Fibroblast of skin of back (primary cell): ENCODE measurements at regions not wholly inside any gene's neighbourhood (a gene's known extent, or its start where the extent isn't known, plus 50 kb on each side); places are given as distances from the start of the nearest gene placed in this dataset.
"Not testable (repeated sequence)": the region's sequence is repeated elsewhere in the genome, so short reads cannot be mapped to it uniquely, and the experiment has no call there.

Experiments used
- DNase-seq: peaks from one replicate; pipeline ENCODE4 v3.0.0-alpha.2; 2013

DNA sequence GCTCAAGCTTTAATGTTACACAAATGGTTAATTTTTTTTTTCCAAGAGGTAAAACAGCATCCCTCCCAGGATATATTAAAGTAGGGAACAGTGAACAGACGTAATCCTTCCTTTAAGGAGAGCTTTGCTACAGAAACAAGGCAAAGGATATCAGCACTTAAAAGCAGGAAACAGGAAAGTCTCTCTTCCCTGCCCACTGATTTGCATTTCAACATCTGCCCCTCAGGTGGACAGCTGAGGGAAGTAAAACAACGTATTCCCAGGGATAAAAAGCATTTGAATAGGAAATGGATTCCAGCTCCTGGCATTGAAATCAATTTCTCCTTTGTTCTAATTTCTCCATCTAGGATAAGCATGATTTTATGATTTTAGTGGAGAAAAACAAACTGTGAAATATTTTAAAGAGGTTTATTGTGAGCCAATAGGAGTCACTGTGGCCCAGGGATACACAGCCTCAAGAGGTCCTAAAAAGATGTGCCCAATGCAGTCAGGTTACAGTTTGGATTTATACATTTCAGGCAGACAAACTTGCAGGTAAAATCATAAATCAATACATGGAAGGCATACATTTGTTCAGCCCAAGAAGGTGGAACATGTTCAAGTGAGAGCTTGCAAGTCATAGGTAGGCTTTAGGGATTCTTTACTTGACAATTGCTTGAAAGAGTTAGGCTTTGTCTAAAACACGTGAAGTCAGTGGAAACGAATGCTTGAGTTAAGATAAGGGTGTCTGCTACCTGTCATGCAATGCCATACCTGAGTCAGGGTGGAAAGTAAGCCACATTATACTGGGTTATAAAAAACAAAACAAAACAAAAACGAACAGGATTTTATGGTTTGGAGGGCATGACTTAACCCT is 286.2 kb upstream of the VWC2 start:
- no peak for DNase-seq

DNA sequence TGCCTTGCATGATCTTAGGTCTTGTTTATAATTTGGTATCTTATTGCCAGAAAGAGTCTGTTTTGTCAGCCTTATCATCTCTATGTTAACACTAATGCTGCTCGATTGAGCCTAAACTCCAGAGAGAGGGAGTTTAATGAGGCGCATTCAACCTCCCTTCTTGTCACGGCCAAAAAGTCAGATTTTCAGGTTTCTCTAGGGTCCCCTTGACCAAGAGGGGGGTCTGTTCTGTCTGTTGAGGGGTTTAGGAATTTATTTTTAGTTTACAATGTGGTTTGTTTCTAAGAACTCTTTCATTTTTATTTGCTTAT is 285.7 kb upstream of the VWC2 start:
- no peak for DNase-seq

DNA sequence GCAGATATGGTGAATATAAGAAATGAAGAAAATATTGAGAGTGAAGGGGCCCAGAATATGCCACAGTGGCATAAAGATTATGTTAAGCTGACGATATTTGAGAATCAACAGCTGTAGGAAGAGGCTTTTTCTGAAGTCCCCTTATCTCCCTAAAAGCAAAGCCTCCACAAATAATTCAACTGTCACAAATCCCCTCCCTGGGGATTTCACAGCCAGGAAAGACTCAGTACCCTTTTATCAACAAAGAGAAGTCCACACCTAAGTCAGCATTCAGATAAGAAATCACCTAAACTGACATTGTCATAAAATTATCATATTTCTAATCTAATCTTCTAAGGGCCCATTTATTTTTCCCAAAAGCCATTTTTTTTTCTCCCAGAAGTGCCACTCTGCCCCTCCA is 284.9 kb upstream of the VWC2 start:
- DNase-seq = no peak

- no peak for DNase-seq
Measured at GRCh38 chr7:49497471-49497870, 276.0 kb upstream of the VWC2 start.

GRCh38 chr7:49500741-49501140 is 272.7 kb upstream of the VWC2 start:
- no peak for DNase-seq

- not testable (repeated sequence) for DNase-seq
Measured at GRCh38 chr7:49507206-49507605, 266.2 kb upstream of the VWC2 start.

DNA sequence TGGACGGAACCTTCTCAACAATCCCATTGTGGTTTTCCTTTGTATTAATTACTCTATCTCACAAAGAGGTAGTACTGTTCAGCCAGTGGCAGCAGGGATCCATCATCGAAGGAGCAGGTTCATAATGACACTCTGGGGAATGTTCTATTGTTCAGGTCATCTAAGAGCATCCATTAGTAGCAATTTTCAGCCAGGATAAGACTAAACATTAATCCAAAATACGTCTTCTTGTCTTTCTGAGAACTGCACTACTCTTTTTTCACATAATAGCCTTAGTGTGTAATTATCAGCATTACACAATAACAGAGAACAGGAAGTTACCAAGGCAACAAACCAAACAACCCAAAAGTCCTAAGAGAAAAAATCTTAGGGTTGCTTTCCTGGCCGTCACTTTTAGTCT is 259.5 kb upstream of the VWC2 start:
- no peak for DNase-seq

DNA sequence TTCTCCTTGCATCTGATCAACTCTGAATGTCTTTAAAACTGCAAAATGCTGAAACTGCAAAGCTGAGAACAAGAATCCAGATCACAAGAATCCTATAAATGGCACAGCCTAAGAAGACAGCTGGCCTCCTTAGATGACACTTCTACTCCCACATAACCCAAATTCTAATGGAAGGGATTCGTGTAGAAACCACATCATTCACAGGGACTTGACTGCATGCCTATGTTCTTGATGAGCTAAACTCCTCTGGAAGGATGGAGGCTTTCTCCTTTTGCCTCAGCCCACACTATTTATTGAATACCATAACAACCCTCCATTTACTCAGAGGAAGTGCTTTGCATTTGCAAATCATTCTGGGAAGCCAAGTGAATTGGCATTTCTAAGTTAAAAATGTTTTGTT is 252.5 kb upstream of the VWC2 start:
- no peak for DNase-seq

DNA sequence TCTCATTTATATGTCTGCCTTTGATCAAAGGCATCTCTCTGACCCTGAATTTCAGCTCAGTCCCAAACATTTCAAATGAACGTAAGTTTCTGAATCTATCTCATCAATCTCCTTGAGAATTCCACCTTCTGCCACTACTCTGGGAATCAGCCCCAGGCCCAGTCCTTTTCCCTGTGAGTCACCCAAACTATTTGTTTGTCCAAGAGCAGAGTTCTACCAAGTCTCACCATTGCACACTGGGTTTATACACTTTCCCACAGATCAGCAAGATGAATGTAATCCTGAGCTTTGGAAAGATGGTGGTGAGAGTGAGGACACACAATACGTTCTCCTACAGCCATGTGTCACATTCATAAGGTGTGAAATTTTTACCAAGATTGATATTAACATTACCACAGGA is 251.3 kb upstream of the VWC2 start:
- DNase-seq = no peak

GRCh38 chr7:49523870-49524269 is 249.6 kb upstream of the VWC2 start:
- no peak for DNase-seq

- no peak for DNase-seq
Measured at GRCh38 chr7:49527182-49527581, 246.3 kb upstream of the VWC2 start.

- DNase-seq = no peak
Measured at GRCh38 chr7:49530481-49530880, 243.0 kb upstream of the VWC2 start.

- DNase-seq = no peak
Measured at GRCh38 chr7:49563693-49564378, 209.6 kb upstream of the VWC2 start.

- DNase-seq = no peak
Measured at GRCh38 chr7:49564379-49564714, 209.1 kb upstream of the VWC2 start.

- DNase-seq = no peak
Measured at GRCh38 chr7:49577576-49577975, 195.9 kb upstream of the VWC2 start.

DNA sequence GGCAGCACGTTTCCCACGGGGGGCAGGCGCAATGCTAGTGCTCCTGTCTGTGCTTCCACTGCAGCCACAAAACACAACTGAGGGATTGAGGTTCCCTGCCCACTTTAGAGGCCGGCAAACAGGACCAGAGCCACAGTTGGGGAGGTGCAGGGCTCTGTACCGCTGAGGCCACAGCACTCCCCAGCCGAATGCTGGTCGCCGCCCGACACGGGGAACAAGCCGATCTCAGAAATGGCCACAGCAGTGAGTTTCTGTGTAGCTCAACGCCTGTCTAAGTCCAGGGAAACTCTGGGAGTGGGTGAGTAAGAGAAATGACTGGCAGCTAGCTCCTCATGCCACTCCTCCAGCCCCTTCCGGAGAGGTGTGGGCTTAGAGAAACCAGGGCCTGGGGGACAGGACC is 194.0 kb upstream of the VWC2 start:
- no peak for DNase-seq

GRCh38 chr7:49580000-49580399 is 193.4 kb upstream of the VWC2 start:
- DNase-seq = no peak

- no peak for DNase-seq
Measured at GRCh38 chr7:49580761-49581160, 192.7 kb upstream of the VWC2 start.

DNA sequence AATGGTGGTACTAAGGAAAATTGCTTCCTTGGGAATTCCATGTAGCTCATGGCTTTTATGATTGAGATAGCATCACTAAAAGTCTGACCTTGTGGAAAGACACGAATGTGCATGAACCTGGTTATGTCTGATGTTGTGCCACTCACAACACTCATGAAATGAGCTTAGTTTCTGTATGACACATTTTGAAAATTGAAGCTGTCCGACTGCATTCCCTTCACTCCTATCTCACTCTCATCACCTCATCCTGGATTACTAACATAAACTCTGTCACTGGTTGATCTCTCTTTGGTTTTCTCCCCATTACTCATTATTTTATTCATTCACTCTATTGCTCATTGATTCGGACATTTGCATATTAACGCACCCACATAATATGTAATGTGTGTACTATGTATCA is 190.0 kb upstream of the VWC2 start:
- no peak for DNase-seq

GRCh38 chr7:49596701-49597491 is 176.5 kb upstream of the VWC2 start:
- DNase-seq = no peak

GRCh38 chr7:49597805-49598204 is 175.6 kb upstream of the VWC2 start:
- no peak for DNase-seq

GRCh38 chr7:49611951-49612350 is 161.5 kb upstream of the VWC2 start:
- no peak for DNase-seq

DNA sequence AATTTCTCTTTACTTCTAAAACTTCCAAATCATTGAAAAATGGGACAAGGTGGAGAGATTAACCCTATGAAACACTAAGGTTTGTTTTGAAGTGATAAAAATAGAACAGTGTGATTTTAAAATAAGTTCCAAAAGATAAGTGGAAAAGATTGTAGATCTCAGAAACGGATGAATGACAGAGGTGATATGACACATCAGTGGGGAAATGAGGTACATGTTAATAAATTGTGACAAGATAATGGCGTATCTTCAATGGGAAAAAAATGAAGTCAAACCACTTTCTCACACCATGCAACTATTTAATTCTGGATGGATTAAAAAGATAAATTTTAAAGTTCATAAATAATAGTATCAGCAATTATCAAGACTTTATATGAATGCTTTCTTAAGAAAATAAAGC is 159.7 kb upstream of the VWC2 start:
- DNase-seq = no peak

DNA sequence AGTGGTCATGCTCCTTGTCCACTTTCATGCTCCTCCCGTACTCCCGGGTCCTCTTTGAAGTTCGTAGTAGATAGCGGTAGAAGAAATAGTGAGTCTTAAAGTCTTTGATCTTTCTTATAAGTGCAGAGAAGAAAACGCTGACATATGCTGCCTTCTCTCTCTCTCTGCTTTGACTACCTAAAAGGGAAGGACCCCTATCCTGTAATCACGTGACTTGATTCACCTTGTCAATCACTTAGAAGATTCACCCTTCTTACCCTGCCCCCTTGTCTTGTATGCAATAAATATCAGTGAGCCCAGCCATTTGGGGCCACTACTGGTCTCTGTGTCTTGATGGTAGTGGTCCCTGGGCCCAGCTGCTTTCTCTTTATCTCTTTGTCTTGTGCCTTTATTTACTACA is 158.5 kb upstream of the VWC2 start:
- not testable (repeated sequence) for DNase-seq
